HUES64 (cell line): ENCODE measurements at regions not wholly inside any gene's neighbourhood (a gene's known extent, or its start where the extent isn't known, plus 50 kb on each side); places are given as distances from the start of the nearest gene placed in this dataset.
"Not testable (repeated sequence)": the region's sequence is repeated elsewhere in the genome, so short reads cannot be mapped to it uniquely, and the experiment has no call there.

Experiments
- H3K27ac ChIP-seq: 2 replicates; pipeline ENCODE4 v1.7.0; 2013; ENCODE audit warnings: low read depth, low read length, inconsistent platforms
- H3K27me3 ChIP-seq: 2 replicates; pipeline ENCODE4 v1.6.1; 2013; ENCODE audit warnings: mild to moderate bottlenecking, low read length; ENCODE audit not compliant: insufficient read depth
- H3K36me3 ChIP-seq: 2 replicates; pipeline ENCODE4 v1.6.1; 2013; ENCODE audit warnings: mild to moderate bottlenecking, low read length; ENCODE audit not compliant: insufficient read depth
- H3K4me1 ChIP-seq: 2 replicates; pipeline ENCODE4 v1.6.1; 2013; ENCODE audit warnings: mild to moderate bottlenecking, low read length, moderate library complexity; ENCODE audit not compliant: insufficient read depth
- H3K4me3 ChIP-seq: 2 replicates; pipeline ENCODE4 v1.5.1; 2013; ENCODE audit warnings: mild to moderate bottlenecking, low read length, moderate library complexity
- H3K9ac ChIP-seq: 2 replicates; pipeline ENCODE4 v1.6.1; 2013; ENCODE audit warnings: mild to moderate bottlenecking, low read depth, low read length
- H3K9me3 ChIP-seq: 2 replicates; pipeline ENCODE4 v1.6.1; 2013; ENCODE audit warnings: low read depth, low read length; ENCODE audit not compliant: insufficient read depth
- WGBS: fragments of 150-250, 120-280 bp; methylation state at CpG from one replicate; pipeline ENCODE4 v1.1.7; 2013; ENCODE audit warnings: missing lambda C conversion rate; 5-methylcytosine and 5-hydroxymethylcytosine counted together

DNA sequence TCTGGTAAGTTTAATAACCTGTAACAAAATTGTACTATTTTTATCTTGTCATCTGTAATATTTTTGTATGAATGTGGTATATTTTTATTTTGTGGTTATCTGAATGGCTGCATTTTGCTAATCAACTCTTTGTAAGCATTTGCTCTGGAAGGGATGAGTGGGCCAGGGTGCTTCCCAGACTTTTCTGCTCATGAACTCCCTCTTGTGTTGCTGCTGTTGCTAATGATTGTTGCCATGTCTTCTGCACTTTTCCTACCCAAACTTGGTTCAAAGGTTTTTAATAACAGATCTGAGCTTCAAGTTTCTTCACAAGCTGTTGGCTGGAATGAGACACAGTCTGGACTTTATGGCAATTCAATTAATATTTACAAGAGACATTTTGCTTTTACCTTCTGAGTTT lies 1005.7 kb downstream of the HACE1 start:
- Histone ChIP-seq H3K36me3 (no peaks in the 10 kb centered on the region), H3K4me1 (no peaks in the 10 kb centered on the region), H3K4me3 (no peak overlapping the region), H3K9ac (no peak overlapping the region), H3K9me3 (no peaks in the 10 kb centered on the region), H3K27me3 (no peaks in the 10 kb centered on the region), H3K27ac (no peak overlapping the region)

GRCh38 chr6:103838457-103838856 lies 1021.3 kb downstream of the HACE1 start:
- H3K4me1 ChIP-seq, result no peaks in the 10 kb centered on the region
- no peak overlapping the region for H3K27ac ChIP-seq
- no peak overlapping the region for H3K4me3 ChIP-seq
- H3K36me3 ChIP-seq, result no peaks in the 10 kb centered on the region
- no peaks in the 10 kb centered on the region for H3K27me3 ChIP-seq
- H3K9me3 ChIP-seq, result no peaks in the 10 kb centered on the region
- WGBS, result 100% methylated on average over 2 of the region's 2 CpGs
- H3K9ac ChIP-seq, result no peak overlapping the region

DNA sequence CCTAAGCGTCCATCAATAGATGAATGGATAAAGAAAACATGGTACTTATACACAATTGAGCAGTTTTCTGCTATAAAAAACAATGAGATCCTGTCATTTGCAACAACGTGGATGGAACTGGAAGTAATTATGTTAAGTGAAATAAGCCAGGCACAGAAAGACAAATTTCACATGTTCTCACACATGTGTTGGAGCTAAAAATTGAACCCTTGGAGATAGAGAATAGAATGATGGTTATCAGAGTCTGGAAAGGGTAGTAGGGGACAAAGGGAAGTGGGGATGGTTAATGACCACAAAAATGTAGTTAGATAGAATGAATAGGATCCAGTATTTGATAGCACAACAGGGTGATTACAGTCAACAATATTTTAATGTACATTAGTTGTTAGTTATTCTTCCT lies 1033.5 kb downstream of the HACE1 start:
- 100% methylated on average over 1 of the region's 2 CpGs for WGBS
- H3K4me1 ChIP-seq, result no peaks in the 10 kb centered on the region
- no peak overlapping the region for H3K27ac ChIP-seq

DNA sequence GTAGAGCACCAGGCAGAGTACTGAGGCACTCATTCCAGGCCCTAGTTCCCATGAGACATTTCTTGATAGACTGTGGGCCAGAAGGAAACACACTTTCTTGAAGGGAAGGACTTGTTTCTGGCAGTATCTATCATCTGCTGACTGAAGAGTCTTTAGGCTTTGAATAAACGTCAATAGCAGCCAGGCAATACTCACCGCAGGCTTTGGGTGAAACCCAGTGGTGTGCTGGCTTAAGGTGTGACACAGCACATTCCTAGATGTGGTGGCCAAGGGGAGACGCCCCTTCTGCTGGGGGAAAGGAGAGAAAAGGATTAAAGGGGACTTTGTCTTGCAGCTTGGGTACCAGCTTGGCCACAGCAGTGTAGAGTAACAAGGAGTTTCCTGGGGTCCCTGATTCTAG lies 1039.6 kb downstream of the HACE1 start:
- H3K9me3 ChIP-seq, result no peaks in the 10 kb centered on the region
- WGBS, result 63% methylated on average over 3 of the region's 3 CpGs

More for the DNA sequence above, 1033.5 kb downstream of the HACE1 start:
- H3K9me3 ChIP-seq, result no peaks in the 10 kb centered on the region
- no peaks in the 10 kb centered on the region for H3K36me3 ChIP-seq
- H3K9ac ChIP-seq, result no peak overlapping the region
- no peaks in the 10 kb centered on the region for H3K27me3 ChIP-seq
- H3K4me3 ChIP-seq, result no peak overlapping the region

DNA sequence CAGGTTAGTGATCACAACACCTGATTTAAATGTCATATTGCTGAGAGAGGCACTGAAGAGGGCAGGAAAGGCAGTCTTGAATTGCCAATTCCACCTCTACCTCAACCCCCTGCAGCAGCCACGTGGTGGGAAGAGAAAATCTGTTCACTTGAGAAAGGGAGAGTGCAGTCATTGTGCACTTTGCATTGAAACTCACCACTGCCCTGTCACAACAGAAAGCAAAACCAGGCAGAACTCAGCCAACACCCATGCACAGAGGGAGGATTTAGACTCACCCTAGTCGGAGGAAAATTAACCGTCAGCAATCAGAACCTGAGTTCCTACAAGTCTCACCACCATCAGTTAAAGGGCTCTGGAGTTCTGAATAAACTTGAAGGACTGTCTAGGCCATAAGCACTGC lies 1040.2 kb downstream of the HACE1 start:
- Histone ChIP-seq H3K4me1 (no peaks in the 10 kb centered on the region), H3K36me3 (no peaks in the 10 kb centered on the region), H3K4me3 (no peak overlapping the region), H3K9ac (no peak overlapping the region), H3K9me3 (no peaks in the 10 kb centered on the region), H3K27ac (no peak overlapping the region), H3K27me3 (no peaks in the 10 kb centered on the region)
- 32% methylated on average over 3 of the region's 3 CpGs for WGBS

More for the DNA sequence above, 1039.6 kb downstream of the HACE1 start:
- Histone ChIP-seq H3K9ac (no peak overlapping the region), H3K36me3 (no peaks in the 10 kb centered on the region), H3K27me3 (no peaks in the 10 kb centered on the region), H3K27ac (no peak overlapping the region), H3K4me3 (no peak overlapping the region), H3K4me1 (no peaks in the 10 kb centered on the region)

GRCh38 chr6:103812970-103813369 lies 1046.7 kb downstream of the HACE1 start:
- no peaks in the 10 kb centered on the region for H3K36me3 ChIP-seq
- no peak overlapping the region for H3K9ac ChIP-seq
- no peak overlapping the region for H3K4me3 ChIP-seq
- H3K27ac ChIP-seq, result no peak overlapping the region
- H3K27me3 ChIP-seq, result no peaks in the 10 kb centered on the region
- no peaks in the 10 kb centered on the region for H3K4me1 ChIP-seq
- H3K9me3 ChIP-seq, result no peaks in the 10 kb centered on the region

- not testable (repeated sequence) for H3K27ac ChIP-seq, H3K9me3 ChIP-seq, H3K36me3 ChIP-seq, H3K4me1 ChIP-seq, H3K4me3 ChIP-seq, H3K9ac ChIP-seq, H3K27me3 ChIP-seq
- WGBS, result 84% methylated on average over 11 of the region's 11 CpGs
These were observed 1057.7 kb downstream of the HACE1 start for GRCh38 chr6:103801901-103802479.

DNA sequence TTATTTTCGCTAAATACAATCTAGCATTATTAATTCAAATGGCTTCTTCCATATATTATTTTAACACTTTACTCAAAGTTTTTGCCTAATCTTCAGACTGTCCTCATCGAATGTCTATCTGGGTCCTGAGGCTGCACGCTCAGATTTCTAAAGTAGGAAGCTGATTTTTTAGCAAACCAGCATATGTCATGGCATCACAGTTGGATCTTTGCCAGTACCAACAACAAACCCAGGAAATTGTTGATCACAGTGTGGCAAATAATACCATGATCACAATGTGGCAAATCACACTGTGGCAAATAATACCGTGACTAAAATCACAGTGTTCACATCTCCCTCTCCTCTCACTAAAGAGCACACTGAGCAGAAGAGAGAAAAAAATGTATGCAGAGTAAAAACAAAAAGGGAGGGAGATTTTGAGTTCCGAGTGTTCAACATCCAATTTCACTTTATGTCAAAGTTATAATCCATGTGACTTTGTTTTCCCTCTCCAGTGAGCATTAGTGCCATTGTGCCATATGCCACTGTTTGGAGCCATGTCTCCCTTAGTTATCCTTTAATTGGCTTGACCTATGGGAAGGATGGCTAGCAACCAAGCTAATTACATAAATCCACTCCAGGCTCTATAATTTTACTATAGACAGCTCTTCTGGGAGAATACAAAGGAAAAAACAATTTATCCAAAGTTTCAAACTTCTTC lies 1059.6 kb downstream of the HACE1 start:
- no peak overlapping the region for H3K9ac ChIP-seq
- H3K36me3 ChIP-seq, result no peaks in the 10 kb centered on the region
- no peaks in the 10 kb centered on the region for H3K4me1 ChIP-seq
- H3K4me3 ChIP-seq, result no peak overlapping the region
- H3K27ac ChIP-seq, result no peak overlapping the region
- WGBS, result 94% methylated on average over 5 of the region's 5 CpGs
- H3K27me3 ChIP-seq, result no peaks in the 10 kb centered on the region
- H3K9me3 ChIP-seq, result no peaks in the 10 kb centered on the region

DNA sequence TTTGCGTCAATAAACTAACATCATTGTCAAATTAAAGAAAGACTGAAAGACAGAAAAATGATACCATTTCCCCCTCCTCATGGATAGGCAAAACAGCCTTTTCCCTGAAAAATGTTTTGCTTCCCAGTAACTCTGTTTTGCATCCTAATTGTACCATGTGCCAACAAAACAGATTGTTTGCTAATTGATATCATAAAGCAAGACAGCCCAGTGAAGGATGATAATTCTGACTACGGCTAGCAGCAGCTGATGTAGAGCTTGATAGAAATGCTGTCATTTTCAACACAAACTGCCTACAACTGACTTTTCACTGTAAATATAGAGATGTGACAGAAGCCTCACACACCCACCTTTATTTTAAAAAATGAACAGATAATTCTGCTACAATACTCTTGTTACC lies 1061.6 kb downstream of the HACE1 start:
- H3K9me3 ChIP-seq, result no peaks in the 10 kb centered on the region
- H3K36me3 ChIP-seq, result no peaks in the 10 kb centered on the region
- no peaks in the 10 kb centered on the region for H3K4me1 ChIP-seq
- H3K27ac ChIP-seq, result no peak overlapping the region
- whole genome bisulfite sequencing, result 100% methylated on average over 2 of the region's 2 CpGs
- no peak overlapping the region for H3K4me3 ChIP-seq
- no peak overlapping the region for H3K9ac ChIP-seq
- H3K27me3 ChIP-seq, result no peaks in the 10 kb centered on the region

GRCh38 chr6:103797738-103798137 lies 1062.0 kb downstream of the HACE1 start:
- Histone ChIP-seq H3K4me1 (no peaks in the 10 kb centered on the region), H3K4me3 (no peak overlapping the region), H3K36me3 (no peaks in the 10 kb centered on the region), H3K27me3 (no peaks in the 10 kb centered on the region), H3K9ac (no peak overlapping the region), H3K9me3 (no peaks in the 10 kb centered on the region), H3K27ac (no peak overlapping the region)
- no CpG with 5 or more reads among the region's 1 CpG for WGBS

DNA sequence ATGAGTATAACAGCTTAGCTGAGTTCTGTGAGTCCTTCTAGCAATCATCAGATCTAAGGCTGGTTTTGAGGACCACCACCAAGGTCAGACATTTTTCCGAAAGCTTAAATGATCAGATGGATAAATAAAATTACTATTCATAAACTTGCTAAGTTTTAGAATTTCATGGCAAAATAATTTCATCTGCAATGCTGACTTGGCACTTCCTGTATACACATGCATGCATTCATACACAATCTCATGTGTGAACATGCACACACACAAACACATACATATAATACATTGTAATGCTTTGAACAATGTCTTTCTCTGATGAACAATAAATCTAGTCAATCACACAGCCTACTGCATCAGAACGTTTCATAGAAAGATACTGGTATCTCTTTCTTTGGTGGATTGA lies 1068.3 kb downstream of the HACE1 start:
- Histone ChIP-seq H3K27ac (no peak overlapping the region), H3K27me3 (no peaks in the 10 kb centered on the region), H3K36me3 (no peaks in the 10 kb centered on the region), H3K9me3 (no peaks in the 10 kb centered on the region), H3K4me1 (no peaks in the 10 kb centered on the region), H3K4me3 (no peak overlapping the region), H3K9ac (no peak overlapping the region)
- 100% methylated on average over 1 of the region's 2 CpGs for WGBS

- Histone ChIP-seq H3K27me3 (no peaks in the 10 kb centered on the region), H3K9ac (no peak overlapping the region), H3K36me3 (no peaks in the 10 kb centered on the region), H3K4me1 (peaks cover 15% of the 10 kb centered on the region), H3K9me3 (no peaks in the 10 kb centered on the region), H3K4me3 (no peak overlapping the region), H3K27ac (no peak overlapping the region)
- 43% methylated on average over 2 of the region's 2 CpGs for WGBS
These were observed 1075.6 kb downstream of the HACE1 start for GRCh38 chr6:103784117-103784516.
